GM12874 (cell line): ENCODE measurements at regions not wholly inside any gene's neighbourhood (a gene's known extent, or its start where the extent isn't known, plus 50 kb on each side); places are given as distances from the start of the nearest gene placed in this dataset.

Experiments
- TF ChIP-seq, protein P1 (sequence below): IDR thresholded peaks from 2 replicates; pipeline ENCODE4 v1.5.1; 2011; ENCODE audit warnings: low read depth, mild to moderate bottlenecking, control low read depth, low read length, moderate library complexity; ENCODE audit not compliant: insufficient read depth

GRCh38 chr17:33990943-33991706 lies 264.0 kb upstream of the CCL2 start:
- TF ChIP-seq, protein P1, sequence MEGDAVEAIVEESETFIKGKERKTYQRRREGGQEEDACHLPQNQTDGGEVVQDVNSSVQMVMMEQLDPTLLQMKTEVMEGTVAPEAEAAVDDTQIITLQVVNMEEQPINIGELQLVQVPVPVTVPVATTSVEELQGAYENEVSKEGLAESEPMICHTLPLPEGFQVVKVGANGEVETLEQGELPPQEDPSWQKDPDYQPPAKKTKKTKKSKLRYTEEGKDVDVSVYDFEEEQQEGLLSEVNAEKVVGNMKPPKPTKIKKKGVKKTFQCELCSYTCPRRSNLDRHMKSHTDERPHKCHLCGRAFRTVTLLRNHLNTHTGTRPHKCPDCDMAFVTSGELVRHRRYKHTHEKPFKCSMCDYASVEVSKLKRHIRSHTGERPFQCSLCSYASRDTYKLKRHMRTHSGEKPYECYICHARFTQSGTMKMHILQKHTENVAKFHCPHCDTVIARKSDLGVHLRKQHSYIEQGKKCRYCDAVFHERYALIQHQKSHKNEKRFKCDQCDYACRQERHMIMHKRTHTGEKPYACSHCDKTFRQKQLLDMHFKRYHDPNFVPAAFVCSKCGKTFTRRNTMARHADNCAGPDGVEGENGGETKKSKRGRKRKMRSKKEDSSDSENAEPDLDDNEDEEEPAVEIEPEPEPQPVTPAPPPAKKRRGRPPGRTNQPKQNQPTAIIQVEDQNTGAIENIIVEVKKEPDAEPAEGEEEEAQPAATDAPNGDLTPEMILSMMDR = no peak

DNA sequence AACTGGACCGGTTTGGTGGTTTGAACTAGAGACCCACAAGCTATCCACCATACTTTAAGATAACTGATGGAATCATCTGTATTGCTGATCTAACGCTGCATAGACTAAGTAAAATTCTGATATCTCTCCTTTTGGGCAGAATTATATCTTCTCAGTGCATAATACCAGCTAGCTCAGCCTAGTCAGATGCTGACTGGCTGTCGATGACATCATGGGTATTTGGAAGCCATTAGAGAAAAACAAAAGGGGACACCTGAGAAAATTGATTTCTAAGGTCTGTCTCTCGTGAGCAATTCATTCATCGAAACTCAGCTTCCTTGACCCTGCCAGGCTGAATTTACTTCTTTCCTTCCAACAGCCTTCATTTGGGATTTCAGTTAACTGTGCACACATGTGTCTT lies 263.0 kb upstream of the CCL2 start:
- TF ChIP-seq, protein P1 = no peak

DNA sequence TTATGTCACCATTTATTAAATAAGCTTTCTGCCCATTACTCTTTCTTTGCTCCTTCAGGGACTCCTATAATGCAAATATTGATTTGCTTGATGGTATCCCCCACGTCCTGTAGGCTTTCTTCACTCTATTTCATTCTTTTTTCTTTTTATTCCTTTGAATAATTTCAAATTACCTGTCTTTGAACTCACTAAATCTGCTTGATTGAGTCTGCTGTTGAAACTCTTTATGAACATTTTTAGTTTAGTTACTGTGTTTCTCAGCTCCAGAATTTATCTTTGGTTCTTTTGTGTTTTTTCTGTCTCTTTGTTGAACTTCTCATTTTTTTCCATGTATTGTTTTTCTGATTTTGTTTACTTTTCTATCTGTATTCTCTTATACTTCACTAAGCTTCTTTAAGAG lies 254.4 kb upstream of the CCL2 start:
- TF ChIP-seq, protein P1 = no peak

GRCh38 chr17:34001246-34001645 lies 253.8 kb upstream of the CCL2 start:
- TF ChIP-seq, protein P1 = no peak

DNA sequence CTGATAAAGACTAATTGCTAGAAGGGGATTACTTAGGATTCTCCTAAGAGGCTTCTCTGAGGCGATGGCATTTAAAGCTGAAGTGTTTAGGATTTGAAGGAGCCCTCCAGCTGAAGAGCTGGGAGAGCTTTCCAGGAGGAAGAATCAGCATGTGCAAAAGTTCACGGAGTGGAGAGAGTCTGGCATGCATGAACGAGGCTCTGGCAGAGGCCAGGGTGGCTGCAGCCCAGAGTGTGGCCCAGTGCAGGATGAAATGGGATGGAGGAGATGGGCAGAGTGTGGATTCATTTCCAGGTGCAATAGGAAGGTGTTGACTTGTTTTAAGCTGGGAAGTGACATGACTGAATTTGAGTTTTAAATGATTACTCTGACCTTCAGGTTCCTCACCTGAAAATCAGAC lies 249.0 kb upstream of the CCL2 start:
- TF ChIP-seq, protein P1 = no peak

- TF ChIP-seq, protein P1 = no peak
Measured at GRCh38 chr17:34008125-34008524, 247.0 kb upstream of the CCL2 start.

GRCh38 chr17:34009912-34010311 lies 245.2 kb upstream of the CCL2 start:
- TF ChIP-seq, protein P1 = no peak
